HG03575 (cell line): ENCODE measurements at regions not wholly inside any gene's neighbourhood (a gene's known extent, or its start where the extent isn't known, plus 50 kb on each side); places are given as distances from the start of the nearest gene placed in this dataset.

ENCODE experiments used
- ATAC-seq: cut with Tn5 transposase; IDR thresholded peaks from one replicate; pipeline ENCODE4 v1.9.1; 2021; ENCODE audit not compliant: unreplicated experiment, insufficient number of reproducible peaks, low FRiP score; ENCODE audit errors: extremely low read depth

DNA sequence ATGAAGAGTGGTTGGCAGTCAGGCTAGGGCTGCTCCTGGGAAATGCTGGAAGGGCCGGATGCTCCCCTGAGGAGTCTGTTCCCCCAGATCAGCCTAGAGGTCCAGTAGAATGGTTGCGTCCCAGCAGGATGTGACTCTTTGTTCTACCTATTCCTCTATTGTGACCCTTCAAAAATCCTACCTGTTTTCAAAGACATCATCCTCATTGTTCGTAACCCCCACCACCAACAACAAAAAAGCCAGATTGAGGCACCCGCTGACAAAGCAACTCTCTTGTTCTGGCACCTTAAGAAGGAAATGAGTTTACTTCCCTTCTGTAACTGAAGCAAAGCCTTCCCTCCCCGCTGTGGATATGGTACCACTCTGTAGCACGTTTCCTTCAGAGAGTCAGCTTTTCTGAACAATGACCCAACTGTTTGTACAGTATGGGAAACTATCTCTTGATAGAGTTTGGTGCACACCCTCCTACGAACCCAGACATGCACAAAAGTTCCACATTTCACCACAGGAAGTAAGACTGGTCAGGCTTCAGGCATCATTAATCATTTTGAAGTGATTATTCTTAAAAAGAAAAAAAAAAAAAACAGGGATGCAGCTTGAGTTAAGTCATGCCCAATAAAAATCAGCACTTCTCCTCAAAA lies 207.2 kb downstream of the ENC1 start:
- no peak for ATAC-seq

DNA sequence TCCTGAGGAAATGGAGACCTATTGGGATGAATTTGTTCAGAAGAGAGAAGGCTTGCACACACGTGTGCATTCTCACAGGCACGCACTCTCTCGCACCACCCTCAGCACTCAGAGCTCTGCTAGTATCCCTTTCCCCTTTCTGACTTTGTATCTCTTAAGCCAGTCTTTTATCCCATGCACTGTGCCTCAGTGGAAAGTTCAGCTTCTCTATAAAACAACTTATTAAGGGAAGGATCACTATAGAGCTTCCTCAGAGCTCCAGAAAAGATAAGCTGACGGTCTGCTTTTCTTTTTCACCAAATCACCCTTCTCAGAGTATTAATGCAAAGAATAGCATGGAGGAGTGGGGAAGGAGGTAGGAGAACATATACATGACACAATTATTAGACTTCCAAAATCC lies 207.8 kb downstream of the ENC1 start:
- ATAC-seq = no peak

DNA sequence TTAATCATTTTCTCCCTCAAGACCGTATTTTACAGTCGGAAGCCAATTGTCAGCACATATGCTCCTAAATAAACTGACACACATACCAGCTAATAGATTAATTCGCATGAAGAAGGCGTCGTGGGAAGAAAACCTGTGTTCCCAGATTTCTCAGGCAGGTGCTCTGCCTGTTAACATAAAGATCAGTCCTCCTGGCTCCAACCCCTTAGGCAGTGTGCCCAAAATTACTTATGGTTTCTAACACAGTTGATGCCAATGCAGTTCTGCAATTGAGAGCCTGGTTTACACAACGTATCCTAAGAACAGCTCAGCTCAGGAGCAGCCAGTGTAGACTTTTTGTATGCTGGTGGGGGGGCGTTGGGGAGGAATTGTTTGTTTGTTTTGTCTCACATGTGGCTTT lies 208.3 kb downstream of the ENC1 start:
- no peak for ATAC-seq

DNA sequence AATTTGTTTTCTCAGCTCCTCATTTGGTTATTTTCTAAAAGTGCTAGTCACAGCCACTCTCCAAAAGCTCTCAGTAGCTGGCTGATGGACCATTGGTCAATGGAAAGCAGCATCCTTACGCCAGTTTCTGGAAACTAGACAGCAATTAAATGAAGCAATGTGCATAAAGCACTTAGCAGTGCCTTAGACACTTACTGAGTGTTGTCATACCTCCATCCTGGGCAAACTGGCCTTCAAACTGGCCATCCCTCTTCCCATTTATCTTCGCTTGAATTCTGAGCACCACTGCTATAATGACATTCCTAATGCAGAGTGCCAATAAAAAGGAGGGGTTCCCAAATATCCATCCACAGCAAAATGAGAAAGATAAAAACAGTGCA lies 209.2 kb downstream of the ENC1 start:
- ATAC-seq = no peak

DNA sequence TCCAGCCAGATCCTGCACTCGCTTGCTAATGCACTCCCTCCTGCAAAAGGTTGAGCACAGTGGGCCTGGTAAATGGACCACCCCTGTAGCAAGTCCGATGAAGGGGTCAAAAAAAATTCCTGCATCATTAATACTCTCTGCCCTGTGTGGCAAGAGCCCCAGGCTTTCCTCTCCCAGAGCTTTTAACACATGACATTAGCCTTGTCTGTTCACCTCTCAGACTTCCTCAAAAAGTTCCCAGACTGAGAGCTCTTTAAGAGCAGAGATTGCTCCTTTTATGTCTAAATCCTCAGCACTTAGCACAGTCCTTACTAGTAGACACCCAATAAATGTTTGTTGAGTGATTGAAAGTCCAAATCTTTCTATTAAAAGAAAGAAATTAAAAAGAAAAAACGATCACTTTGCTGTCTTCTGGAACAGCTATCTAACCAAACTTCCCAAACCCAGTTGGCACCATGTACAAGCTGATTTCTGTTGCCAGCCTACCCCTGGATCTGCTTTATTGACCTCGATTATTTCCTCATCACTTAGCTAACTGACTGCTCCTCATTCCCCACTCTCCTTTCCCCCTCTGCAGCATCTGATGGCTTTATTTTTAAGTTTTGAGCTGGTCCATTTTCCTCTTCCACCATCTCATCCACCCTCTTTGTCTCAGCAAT lies 209.8 kb downstream of the ENC1 start:
- no peak for ATAC-seq

DNA sequence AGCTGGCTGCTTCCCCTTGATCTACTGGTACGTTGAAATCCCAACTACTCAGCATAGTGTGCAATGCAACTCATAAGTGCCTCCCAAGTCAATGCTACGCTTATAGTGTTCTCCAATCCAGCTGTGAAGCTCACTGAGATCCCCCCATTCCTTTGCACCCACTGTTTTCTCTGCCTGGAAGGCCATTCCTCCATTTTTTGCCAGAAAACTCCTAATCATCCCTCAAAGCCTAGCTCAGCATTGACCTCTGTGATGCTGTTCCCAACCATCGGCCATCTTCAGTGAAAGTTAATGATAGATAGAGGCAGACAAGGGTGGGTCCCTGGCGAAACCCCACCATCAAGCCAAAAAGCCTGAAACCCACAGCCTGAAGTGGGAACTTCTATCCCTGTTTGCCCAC lies 211.0 kb downstream of the ENC1 start:
- ATAC-seq = no peak

DNA sequence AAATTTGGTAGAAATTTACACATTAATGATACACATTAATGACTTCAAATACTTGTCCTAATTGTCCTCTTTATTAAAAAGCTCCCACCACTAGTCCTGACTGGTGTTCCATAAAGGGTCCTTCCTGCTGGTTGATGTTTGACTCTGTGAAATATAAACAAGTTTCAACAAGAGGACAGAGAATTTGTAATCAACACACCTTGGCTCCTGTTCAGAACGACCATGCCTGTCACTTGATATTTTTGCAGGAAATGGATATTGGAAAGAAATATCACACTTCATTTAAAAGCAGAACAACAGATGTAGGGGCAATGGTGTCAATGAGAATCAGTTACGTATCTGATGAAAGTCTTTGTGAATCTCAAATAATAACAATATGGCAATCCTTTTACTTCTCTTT lies 211.7 kb downstream of the ENC1 start:
- ATAC-seq = no peak

DNA sequence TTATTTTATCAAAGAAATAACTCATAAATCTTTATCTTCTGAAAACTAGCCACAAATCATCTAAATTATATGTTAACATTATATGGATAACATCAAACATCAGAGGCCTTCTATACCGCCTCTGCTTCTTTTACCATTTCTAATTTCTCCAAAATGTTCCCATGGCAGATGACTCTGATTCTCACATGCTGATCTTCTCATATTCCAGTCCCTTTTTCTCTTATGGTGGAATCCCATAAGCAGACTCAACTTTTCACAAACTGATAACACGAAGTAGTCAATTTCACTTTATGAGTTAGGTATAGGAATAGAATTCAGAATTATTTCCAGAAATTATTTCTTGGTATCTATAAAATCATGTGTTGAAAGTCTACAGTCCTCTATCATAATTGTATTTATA lies 212.3 kb downstream of the ENC1 start:
- no peak for ATAC-seq

DNA sequence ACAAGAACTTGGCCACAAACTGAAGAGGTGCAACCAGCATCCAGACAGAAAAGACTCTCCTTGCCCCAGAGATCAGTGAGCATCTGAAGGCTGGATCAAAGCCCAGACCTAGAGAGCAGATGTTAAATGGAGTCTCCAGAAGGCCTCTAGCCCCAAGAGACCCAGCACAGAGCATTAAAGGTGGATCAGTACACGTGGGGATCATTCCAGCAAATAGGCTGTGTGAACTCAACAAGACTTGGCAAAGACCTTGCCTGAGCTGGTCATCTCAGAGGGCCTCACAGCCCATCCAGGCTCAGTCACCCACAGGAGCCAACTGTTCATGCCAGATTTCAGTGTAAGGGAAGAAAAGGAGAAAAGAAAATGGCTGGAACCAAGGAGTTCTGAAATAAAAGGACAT lies 214.0 kb downstream of the ENC1 start:
- ATAC-seq = no peak

DNA sequence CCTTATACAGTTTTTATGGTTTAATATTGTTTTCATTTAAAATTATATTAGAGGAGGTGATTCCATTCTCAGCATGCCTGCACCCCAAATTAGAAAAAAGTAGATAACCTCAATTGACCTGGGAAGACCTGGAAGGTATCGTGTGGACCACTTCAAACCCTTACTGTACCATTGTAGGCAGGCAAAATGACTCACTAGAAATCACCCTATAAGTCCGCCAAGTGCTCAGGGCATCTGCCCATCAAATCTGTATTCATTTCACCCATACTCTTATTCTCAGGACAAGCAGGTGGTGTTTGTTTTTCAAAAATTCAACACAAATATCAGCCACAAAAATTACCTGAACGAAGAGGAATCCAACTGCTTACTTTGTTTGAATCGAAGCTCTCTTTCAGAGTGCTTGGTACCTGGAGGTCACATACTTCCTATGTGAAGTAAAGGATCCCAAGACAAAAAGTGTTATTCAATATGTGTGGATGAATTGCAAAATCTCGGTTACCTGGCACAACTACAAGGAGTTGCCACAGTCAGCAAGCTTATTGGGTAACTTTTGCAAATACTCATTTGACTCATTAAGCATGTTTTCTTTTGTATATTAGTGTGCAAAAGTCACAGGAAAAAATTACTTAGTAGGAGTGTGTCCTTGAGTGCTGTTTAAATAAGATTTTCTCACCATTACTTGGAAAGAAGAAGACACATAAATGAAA lies 216.2 kb downstream of the ENC1 start:
- ATAC-seq = no peak

DNA sequence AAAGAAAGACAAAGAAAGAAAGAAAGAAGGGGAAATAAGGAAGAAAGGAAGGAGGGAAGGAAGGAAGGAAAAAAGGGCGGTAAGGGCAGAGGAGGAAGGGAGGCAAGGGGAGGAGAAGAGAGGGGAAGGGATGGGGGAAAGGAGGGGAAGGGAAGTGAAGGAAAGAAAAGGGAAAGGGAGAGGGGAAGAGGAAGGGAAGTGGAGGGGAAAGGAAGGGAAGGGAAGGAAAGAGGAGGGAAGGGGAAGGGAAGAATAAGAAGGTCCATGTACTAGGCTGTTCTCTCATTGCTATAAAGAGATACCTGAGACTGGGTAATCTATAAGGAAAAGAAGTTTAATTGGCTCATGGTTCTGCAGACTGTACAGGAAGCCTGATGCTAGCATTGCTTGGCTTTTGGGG lies 217.1 kb downstream of the ENC1 start:
- no peak for ATAC-seq

DNA sequence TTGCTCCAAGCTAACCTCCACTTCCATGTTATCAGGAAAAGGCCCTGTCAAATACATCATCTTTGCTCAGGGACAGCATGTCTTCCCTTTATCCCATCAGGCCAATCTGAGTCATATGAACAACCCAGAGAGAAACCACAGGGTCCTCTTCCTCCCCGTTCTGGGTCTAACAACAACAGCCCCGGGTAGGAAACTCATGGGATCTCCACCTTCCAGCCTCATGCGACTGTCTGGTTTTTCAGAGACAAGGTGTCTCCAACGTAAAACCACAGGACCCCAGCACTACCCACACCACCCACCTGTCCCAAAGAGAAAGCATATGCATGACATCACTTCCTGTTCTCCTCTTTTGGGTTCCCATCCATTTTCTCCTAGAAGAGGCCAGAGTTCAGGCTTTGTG lies 217.9 kb downstream of the ENC1 start:
- no peak for ATAC-seq

DNA sequence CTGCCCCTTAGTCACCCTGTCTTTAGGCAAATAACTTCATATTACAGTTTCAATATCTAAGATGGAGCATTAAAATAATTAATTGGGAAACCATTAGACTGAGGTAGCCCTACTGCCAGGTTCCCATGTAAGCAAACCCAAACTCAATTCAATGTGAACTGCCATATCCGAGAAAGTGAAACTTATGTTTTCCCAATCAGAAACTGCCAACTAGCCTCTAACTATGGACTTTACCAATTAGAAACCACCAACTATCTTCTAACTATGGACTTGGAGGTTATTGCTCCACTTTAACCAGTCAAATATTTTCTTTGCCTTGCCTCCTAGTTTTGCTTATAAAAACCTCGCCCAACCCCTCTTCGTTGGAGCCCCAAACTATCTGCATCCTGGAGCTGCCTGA lies 218.5 kb downstream of the ENC1 start:
- ATAC-seq = no peak

DNA sequence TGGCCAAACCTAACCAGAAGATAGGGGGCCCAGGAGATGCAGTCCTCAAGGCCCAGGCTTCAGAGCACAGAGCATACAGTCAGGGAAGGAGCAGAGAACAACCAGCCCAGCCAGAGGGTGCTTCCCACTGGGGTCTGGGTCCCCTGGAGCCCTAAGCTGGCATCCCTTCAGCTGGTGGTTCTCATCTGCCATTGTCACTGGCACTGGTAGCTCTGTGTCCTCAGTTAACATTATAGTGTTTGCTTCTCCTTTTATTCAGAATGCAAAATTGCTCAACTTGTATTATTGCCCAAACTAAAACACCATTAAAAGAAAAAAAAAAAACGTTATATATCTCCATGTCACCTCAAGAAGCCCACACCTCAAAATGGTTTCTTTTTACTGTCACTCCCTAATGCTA lies 219.2 kb downstream of the ENC1 start:
- no peak for ATAC-seq

DNA sequence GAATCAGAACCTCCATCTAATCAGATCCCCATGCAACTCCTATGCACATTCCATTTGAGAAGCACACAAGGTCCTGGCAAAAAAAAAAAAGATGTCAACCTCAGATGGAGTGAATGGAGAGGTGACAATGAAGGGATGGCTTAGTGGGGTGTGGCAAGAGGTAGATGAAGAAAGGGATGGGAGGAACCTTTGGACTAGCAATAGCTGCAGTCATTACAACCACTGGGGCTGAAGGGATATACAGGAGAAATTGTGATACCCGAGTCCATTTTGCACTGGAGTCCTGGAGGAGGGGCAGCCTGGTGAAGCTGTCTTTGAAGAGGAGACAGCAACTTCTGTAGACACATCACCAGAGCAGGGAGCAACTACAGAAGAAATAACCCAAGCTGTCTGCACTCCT lies 219.6 kb downstream of the ENC1 start:
- no peak for ATAC-seq

DNA sequence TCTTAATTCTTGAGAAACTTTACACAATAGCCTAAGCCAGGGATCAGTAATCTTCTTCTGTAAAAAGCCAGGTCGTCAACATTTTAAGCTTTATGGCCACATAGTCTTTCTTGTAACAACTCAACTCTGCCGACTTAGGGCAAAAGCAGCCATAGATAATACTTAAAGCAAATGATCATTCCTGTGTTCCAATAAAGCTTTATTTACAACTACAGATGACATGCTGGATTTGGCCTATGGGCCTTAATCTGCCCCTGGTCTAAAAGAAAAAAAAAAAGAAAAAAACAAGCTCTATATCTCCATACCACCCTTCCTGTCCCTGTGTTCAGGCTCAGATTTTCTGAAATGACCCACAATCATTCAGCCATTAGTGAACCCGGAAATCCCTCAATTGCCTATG lies 220.3 kb downstream of the ENC1 start:
- no peak for ATAC-seq

DNA sequence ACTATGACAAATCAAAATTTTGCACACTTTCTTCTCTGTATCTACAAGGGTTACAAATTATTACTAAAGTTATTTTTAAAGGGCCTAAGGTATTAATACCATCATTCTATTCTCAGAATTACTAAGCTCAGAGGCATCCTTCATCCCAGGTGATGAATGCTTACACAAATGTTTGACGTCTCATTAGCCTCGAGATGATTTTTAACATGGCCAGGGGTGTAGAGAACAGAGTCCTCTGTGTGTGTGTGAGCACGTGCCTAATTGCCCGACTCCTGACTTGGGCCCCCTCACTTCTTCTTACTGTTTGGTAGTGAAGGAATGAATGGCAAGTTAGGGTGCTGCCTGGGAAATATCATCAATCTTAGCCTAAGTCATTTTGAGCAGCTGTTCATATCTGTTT lies 221.1 kb downstream of the ENC1 start:
- ATAC-seq = no peak

DNA sequence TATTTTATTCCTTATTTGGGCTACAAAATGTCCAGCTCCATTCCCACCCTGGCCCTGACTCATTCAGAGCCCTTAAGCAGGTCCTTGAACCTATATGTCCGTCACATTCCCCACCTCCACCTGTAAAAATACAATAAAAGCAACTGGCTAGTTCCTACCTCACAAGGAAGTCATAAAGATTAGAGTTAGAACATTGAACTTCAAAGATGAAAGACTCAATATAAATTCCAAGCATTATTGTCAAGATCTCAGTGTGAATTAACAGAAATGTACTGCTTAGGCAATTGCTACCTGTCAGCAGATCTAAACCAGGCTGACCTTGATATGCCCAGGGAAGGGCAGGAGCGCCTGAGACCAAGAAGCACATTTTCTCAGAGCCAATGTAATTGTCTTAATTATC lies 221.8 kb downstream of the ENC1 start:
- ATAC-seq = no peak

DNA sequence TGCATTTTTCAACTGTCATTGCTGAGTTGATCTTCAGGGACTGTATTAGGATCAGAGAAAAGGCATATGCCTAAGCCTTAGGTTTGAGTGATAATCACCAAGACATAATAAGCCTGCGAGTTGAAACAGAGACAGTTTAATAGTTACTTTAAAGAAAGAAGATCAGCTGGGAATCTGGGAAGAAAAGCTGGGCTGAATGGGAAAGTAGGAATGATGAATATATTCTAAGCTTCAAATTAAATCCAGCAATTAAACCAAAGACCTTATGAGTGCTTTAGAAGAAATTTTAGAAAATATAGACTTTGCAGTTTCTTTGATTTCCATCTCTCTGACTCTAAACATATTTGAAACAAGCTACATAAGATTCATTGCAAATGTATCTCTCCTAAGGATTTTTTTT lies 222.3 kb downstream of the ENC1 start:
- ATAC-seq = no peak

DNA sequence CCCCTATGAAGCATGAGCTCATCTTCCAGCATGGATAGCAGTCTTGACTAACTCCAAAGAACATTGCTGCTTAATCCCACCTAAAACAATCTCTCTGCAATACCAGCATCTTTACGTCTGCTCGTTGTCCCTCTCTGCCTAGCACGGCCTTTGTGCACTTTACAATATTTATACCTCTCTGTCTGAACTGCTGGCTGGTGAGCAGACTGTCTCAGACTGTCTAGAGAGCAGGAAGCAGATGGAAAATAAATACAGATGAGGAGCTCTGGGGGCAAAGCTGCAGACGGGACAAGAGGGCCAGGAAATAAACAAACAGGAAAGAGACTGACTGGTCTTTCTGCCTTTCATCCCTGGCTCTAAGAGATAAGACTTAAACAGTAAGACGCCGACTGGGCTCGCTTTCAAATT lies 224.8 kb downstream of the ENC1 start:
- ATAC-seq = no peak

DNA sequence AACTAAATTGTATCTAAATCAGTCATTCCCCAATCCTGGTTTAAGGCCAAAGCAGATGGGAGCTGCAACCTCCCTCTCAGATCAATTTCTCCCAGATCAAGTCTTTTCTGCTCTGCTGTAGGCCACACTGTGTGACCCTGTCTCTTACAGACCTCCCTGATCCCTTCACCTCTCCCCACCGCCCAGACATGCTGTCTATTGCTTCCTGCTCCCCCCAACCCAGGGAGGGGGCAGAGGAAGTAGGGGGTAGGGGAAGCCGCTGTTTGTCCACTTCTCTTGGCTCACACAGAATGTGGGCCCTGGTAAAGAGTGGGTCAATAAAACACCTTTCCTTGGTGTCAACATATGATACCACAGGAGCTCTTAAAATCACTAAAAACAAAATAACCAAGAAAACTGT lies 226.3 kb downstream of the ENC1 start:
- no peak for ATAC-seq
